NCI-H1417 treated with DMSO at 0.1 percent for 48 hours (cell line): ENCODE measurements at regions not wholly inside any gene's neighbourhood (a gene's known extent, or its start where the extent isn't known, plus 50 kb on each side); places are given as distances from the start of the nearest gene placed in this dataset.

Experiments
- DNase-seq: peaks from one replicate; lab custom pipeline; 2025; lab: John Stamatoyannopoulos, UW

- DNase-seq: no peak
Observed at GRCh38 chr2:104766683-104767082, 87.2 kb upstream of the POU3F3 start.

- DNase-seq: no peak
Observed at GRCh38 chr2:104768694-104769093, 85.2 kb upstream of the POU3F3 start.

GRCh38 chr2:104769096-104769495, 84.8 kb upstream of the POU3F3 start:
- DNase-seq: no peak

- DNase-seq: no peak
Observed at GRCh38 chr2:104772996-104773395, 80.9 kb upstream of the POU3F3 start.

GRCh38 chr2:104774631-104775030, 79.3 kb upstream of the POU3F3 start:
- no peak for DNase-seq

GRCh38 chr2:104777721-104778120, 76.2 kb upstream of the POU3F3 start:
- no peak for DNase-seq

GRCh38 chr2:104781151-104781550, 72.8 kb upstream of the POU3F3 start:
- no peak for DNase-seq

- no peak for DNase-seq
Observed at GRCh38 chr2:104784264-104784663, 69.7 kb upstream of the POU3F3 start.

GRCh38 chr2:104786204-104786603, 67.7 kb upstream of the POU3F3 start:
- no peak for DNase-seq

- no peak for DNase-seq
Observed at GRCh38 chr2:104786821-104787220, 67.1 kb upstream of the POU3F3 start.

GRCh38 chr2:104787298-104788065, 66.4 kb upstream of the POU3F3 start:
- no peak for DNase-seq

GRCh38 chr2:104788742-104789455, 65.0 kb upstream of the POU3F3 start:
- no peak for DNase-seq

- no peak for DNase-seq
Observed at GRCh38 chr2:104790100-104790811, 63.7 kb upstream of the POU3F3 start.

GRCh38 chr2:104790901-104791495, 62.9 kb upstream of the POU3F3 start:
- DNase-seq: no peak

GRCh38 chr2:104793966-104794365, 59.9 kb upstream of the POU3F3 start:
- no peak for DNase-seq

GRCh38 chr2:104794441-104794840, 59.5 kb upstream of the POU3F3 start:
- no peak for DNase-seq
